ENCODE measurements at regions not wholly inside any gene's neighbourhood (a gene's known extent, or its start where the extent isn't known, plus 50 kb on each side); places are given as distances from the start of the nearest gene placed in this dataset.

DNA sequence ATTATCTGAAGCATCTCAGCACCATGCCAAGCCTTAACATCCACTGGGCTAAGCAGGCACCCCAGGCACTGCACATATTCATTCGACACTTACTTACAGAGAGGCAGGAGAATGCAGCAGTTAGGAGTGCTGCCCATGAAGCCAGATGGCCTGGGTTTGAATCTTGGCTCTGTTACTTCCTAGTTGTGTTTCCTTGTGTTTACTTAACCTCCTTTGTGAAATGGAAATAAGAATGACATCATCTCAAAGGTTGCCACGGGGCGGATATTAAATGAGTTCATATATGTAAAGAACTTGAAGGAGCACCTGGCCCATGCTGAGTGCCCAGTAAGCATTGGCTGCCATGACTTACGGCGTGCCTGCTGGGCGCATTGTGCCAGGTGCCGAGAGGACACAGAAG, 565.2 kb downstream of the CDK5RAP2 start:
- DNase-seq (no peak), ATAC-seq (no peak)
- peaks cover 6% of the 10 kb centered on the region for H3K27me3 Mint-ChIP-seq (ENCODE audit: low read depth)
- H3K4me3 Mint-ChIP-seq: no peak overlapping the region
- H3K9me3 Mint-ChIP-seq: no peaks in the 10 kb centered on the region
- H3K4me1 Mint-ChIP-seq (ENCODE audit: low read depth): no peaks in the 10 kb centered on the region
- H3K36me3 Mint-ChIP-seq (ENCODE audit: insufficient read depth): no peaks in the 10 kb centered on the region

GRCh38 chr9:120009856-120010255, 570.1 kb downstream of the CDK5RAP2 start:
- no peaks in the 10 kb centered on the region for H3K36me3 Mint-ChIP-seq (ENCODE audit: insufficient read depth)
- H3K4me1 Mint-ChIP-seq (ENCODE audit: low read depth): no peaks in the 10 kb centered on the region
- DNase-seq: no peak
- no peak overlapping the region for H3K4me3 Mint-ChIP-seq
- ATAC-seq: no peak
- H3K27me3 Mint-ChIP-seq (ENCODE audit: low read depth): peaks cover 10% of the 10 kb centered on the region
- H3K9me3 Mint-ChIP-seq: no peaks in the 10 kb centered on the region

GRCh38 chr9:120001536-120001935, 578.4 kb downstream of the CDK5RAP2 start:
- peaks cover 2% of the 10 kb centered on the region for H3K27me3 Mint-ChIP-seq (ENCODE audit: low read depth)
- DNase-seq (no peak), ATAC-seq (no peak)
- H3K36me3 Mint-ChIP-seq (ENCODE audit: insufficient read depth): no peaks in the 10 kb centered on the region
- H3K9me3 Mint-ChIP-seq: peaks cover 3% of the 10 kb centered on the region
- H3K4me3 Mint-ChIP-seq: no peak overlapping the region
- H3K4me1 Mint-ChIP-seq (ENCODE audit: low read depth): no peaks in the 10 kb centered on the region

DNA sequence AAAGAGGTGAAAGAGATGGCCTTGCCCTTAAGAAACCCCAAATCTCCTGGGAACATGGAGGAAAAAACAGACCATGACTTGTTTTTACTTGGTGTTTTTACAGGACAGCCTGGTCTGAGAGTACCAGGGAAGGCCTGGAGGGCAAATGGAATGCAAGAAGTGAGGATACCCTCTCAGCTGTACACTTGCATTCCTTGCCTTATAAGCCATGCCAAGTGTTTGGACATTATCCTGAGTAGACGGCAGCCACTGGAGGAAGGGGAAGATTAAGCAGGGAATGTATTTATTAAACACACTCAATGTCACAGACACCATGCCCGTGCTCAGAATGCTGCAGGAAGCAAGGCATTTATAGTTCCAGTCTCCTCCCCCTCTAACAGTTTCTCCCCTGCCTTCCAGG, 581.4 kb downstream of the CDK5RAP2 start:
- H3K36me3 Mint-ChIP-seq (ENCODE audit: insufficient read depth): no peaks in the 10 kb centered on the region
- H3K27me3 Mint-ChIP-seq (ENCODE audit: low read depth): no peaks in the 10 kb centered on the region
- no peak for DNase-seq
- H3K4me3 Mint-ChIP-seq: no peak overlapping the region
- H3K4me1 Mint-ChIP-seq (ENCODE audit: low read depth): no peaks in the 10 kb centered on the region
- no peak for ATAC-seq
- peaks cover 3% of the 10 kb centered on the region for H3K9me3 Mint-ChIP-seq

GRCh38 chr9:119991797-119992196, 588.2 kb downstream of the CDK5RAP2 start:
- H3K36me3 Mint-ChIP-seq (ENCODE audit: insufficient read depth): no peaks in the 10 kb centered on the region
- H3K27me3 Mint-ChIP-seq (ENCODE audit: low read depth): no peaks in the 10 kb centered on the region
- no peaks in the 10 kb centered on the region for H3K4me1 Mint-ChIP-seq (ENCODE audit: low read depth)
- no peaks in the 10 kb centered on the region for H3K9me3 Mint-ChIP-seq
- no peak overlapping the region for H3K4me3 Mint-ChIP-seq
- ATAC-seq (no peak), DNase-seq (no peak)

- Mint-ChIP-seq H3K9me3 (no peaks in the 10 kb centered on the region), H3K4me1 (ENCODE audit: low read depth) (no peaks in the 10 kb centered on the region)
Measured at GRCh38 chr9:119986713-119987112, 593.3 kb downstream of the CDK5RAP2 start.

DNA sequence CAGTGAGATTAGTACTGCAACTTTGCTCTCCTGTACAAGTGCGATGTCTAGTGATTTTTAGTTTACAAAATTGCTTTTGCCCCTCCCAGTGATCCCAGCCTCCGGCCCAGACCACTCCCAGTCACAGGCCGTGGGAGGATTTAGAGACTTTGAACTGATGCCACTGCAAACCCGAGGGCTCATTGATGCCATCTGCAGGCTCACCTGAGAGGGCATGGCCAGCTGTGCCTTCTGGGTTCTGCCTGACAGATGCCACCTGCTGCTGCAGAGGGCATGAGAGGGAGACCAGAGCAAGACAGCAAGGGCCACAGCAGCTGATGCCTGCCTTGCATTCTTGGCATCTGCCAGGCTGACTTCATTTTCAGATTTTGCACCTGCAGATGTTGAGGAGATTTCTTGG, 593.8 kb downstream of the CDK5RAP2 start:
- no peaks in the 10 kb centered on the region for H3K36me3 Mint-ChIP-seq (ENCODE audit: insufficient read depth)
- ATAC-seq (no peak), DNase-seq (no peak)
- no peaks in the 10 kb centered on the region for H3K9me3 Mint-ChIP-seq
- H3K27me3 Mint-ChIP-seq (ENCODE audit: low read depth): no peaks in the 10 kb centered on the region
- H3K4me1 Mint-ChIP-seq (ENCODE audit: low read depth): no peaks in the 10 kb centered on the region
- no peak overlapping the region for H3K4me3 Mint-ChIP-seq

More at GRCh38 chr9:119986713-119987112, 593.3 kb downstream of the CDK5RAP2 start:
- no peak overlapping the region for H3K4me3 Mint-ChIP-seq
- ATAC-seq (no peak), DNase-seq (no peak)
- H3K27me3 Mint-ChIP-seq (ENCODE audit: low read depth): no peaks in the 10 kb centered on the region
- no peaks in the 10 kb centered on the region for H3K36me3 Mint-ChIP-seq (ENCODE audit: insufficient read depth)

- Mint-ChIP-seq H3K9me3 (no peaks in the 10 kb centered on the region), H3K4me3 (no peak overlapping the region), H3K36me3 (ENCODE audit: insufficient read depth) (no peaks in the 10 kb centered on the region), H3K4me1 (ENCODE audit: low read depth) (peaks cover under 1% of the 10 kb centered on the region), H3K27me3 (ENCODE audit: low read depth) (peaks cover 2% of the 10 kb centered on the region)
- ATAC-seq (no peak), DNase-seq (no peak)
Measured at GRCh38 chr9:119974026-119974425, 604.8 kb upstream of the BRINP1 start.

DNA sequence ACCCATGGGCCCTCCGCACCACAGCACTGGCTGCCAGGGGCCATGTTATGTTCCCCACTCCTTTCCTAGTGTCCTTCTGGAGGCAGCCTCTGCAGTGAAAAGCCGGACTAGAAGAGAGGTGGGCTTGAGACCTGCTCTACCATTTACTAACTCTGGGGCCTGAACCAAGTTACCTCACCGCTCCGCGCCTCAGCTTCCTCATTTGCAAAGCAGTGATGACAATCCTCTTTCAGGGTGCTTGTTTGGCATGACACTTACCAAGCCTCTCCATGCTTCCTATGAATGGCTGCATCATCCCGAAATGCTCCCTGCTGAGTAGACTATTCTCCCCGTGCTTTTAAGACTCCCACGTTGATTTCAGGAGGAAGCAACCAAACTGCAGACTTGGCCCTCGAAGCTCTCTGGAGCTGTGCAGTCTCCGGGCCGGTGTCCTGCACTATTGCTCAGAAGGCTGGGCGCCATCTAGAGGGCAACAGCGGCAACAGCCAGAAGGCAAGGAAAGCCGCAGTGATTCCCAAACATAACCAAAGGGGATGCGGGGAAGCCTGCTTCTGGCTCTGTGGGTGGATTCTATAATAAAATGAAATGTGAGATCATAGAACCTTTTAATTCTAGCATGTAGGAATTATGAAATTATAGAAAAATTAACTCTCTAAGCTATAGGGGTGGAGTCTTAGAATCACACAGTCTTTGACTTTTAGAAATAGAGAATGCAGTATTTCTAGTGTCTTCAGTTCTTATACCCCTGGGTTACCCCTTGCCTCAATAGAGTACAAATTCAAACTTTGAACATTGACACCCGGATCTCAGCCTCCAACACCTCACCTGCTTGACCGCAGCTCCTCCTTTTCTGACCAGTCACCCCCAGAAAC, 599.8 kb upstream of the BRINP1 start:
- H3K4me3 Mint-ChIP-seq: no peak overlapping the region
- H3K9me3 Mint-ChIP-seq: no peaks in the 10 kb centered on the region
- H3K27me3 Mint-ChIP-seq (ENCODE audit: low read depth): peaks cover 10% of the 10 kb centered on the region
- no peaks in the 10 kb centered on the region for H3K36me3 Mint-ChIP-seq (ENCODE audit: insufficient read depth)
- H3K4me1 Mint-ChIP-seq (ENCODE audit: low read depth): peaks cover 1% of the 10 kb centered on the region
- DNase-seq: peak; percentile 8
- ATAC-seq: peak in 1 of 2 donors; percentile 65

DNA sequence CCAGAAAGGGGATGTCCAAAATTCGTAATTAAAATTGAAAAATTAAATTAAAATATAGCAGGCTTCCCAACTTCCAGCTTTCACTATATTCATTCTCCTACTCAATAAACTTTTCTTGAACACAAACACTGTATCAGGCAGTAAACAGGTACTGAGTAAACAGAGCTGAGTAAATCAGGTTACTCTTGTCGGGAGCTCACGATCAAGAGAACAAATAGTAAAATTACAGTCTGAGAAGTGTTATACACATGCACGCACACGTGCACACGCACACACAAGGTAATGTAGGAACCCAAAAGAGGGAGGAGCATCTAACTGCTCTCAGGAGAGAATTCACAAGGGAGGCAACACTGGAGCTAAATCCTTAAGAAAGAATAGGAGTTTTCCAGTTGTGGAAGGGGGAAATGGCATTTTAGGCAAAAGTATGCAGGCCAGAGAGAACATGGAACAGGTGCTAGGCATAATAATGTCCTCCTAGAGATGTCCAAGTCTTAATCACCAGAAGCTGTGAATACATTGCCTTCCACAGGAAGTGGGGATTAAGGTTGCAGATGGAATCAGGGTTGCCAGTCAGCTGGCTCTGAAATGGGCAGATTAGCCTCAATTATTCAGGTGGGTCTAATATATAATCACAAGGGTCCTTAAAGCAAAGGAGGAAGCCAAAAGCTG, 598.8 kb upstream of the BRINP1 start:
- H3K9me3 Mint-ChIP-seq: no peaks in the 10 kb centered on the region
- ATAC-seq: no peak
- H3K4me1 Mint-ChIP-seq (ENCODE audit: low read depth): peaks cover 1% of the 10 kb centered on the region
- peaks cover 10% of the 10 kb centered on the region for H3K27me3 Mint-ChIP-seq (ENCODE audit: low read depth)
- H3K36me3 Mint-ChIP-seq (ENCODE audit: insufficient read depth): no peaks in the 10 kb centered on the region
- H3K4me3 Mint-ChIP-seq: no peak overlapping the region
- DNase-seq: no peak

DNA sequence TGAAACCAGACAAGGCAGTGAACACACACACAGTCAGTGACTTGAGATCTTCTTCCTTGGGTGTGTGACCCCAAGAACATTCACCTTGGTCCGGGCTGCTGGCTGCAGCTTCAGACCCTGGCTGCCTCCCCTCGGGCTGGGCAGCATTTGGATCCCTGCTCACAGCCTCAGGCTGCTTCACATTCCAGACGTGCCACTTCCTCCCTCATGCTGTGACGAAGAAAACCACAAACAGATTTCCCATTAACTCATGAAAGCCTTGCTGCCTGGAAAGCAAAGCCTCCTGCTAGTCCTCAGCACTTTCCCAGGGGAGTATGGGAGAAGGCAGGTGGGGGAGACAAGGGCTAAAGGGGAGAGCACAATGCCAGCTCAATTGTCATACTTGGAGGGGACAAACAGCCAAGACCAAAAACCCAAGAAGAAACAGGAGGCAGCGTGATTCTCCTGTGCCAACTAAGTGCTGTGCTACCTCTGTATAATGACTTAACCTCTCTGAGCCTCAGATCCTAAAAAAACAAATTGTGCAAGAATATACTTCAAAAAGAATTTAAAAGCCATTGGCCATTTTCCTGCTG, 594.6 kb upstream of the BRINP1 start:
- ATAC-seq: no peak
- DNase-seq: no peak
- Mint-ChIP-seq H3K9me3 (no peaks in the 10 kb centered on the region), H3K36me3 (ENCODE audit: insufficient read depth) (no peaks in the 10 kb centered on the region), H3K27me3 (ENCODE audit: low read depth) (peaks cover 7% of the 10 kb centered on the region), H3K4me3 (no peak overlapping the region), H3K4me1 (ENCODE audit: low read depth) (no peaks in the 10 kb centered on the region)

DNA sequence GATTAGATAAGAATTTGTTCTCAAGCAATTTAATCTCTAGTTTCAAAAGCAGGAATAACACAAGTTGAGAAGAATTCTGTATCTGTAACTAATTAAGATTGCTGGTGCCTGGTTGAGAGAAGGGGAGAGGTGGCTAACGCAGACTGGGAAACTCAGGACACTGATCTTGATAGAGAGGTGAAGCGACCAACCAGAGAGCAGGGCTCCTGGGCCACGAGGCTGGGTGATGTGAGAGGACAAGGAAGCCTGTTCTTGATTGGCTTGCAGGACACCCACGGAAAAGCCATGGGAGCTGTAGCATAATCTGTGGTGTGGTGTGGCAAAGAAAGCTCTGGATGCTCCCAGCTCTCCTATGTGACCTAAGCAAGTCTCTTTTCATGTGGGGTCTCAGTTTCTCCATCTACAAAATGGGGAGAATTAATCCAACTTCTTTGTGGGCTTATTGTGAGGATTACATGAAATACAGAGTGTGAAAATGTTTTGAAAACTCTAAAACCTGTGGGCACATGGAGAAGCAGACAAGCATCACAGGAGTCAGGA, 594.1 kb upstream of the BRINP1 start:
- DNase-seq: no peak
- Mint-ChIP-seq H3K36me3 (ENCODE audit: insufficient read depth) (no peaks in the 10 kb centered on the region), H3K9me3 (no peaks in the 10 kb centered on the region), H3K4me1 (ENCODE audit: low read depth) (no peaks in the 10 kb centered on the region), H3K27me3 (ENCODE audit: low read depth) (peaks cover 5% of the 10 kb centered on the region), H3K4me3 (no peak overlapping the region)
- no peak for ATAC-seq

GRCh38 chr9:119961774-119962424, 592.7 kb upstream of the BRINP1 start:
- Mint-ChIP-seq H3K27me3 (ENCODE audit: low read depth) (peaks cover 1% of the 10 kb centered on the region), H3K9me3 (no peaks in the 10 kb centered on the region), H3K4me1 (ENCODE audit: low read depth) (no peaks in the 10 kb centered on the region), H3K36me3 (ENCODE audit: insufficient read depth) (no peaks in the 10 kb centered on the region), H3K4me3 (no peak overlapping the region)
- DNase-seq: no peak
- no peak for ATAC-seq

DNA sequence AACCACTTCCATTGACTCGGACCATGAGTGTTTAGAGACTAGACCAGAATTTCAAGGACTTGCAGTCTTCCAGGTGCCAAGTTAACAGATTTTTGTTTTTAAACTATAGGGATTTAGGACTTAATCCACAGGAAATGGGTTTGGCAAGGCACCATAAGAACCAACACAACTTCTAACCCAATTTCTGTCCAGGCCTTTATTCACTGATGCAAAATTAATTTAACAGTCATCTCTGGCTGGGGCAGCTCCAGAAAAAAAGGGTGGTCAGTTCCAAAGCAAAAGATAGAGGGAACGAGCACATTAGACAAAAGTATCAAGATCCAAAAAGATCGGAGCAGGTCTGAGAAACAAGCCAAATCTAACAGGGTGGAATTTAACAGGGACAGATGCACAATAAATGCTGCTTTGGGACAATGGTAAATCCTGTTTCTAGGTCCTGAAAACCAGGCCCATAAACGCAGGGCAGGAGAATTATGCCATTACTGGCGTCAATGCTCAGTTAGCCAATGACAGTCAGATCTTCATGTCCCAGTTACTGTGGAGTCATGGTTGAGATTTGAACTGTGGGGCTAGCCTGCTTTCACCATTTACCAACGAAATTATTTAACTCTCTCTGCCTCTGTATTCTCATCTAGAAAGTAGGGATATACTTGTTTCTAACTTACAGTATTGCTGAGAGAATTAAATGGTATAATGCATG, 590.8 kb upstream of the BRINP1 start:
- Mint-ChIP-seq H3K4me1 (ENCODE audit: low read depth) (no peaks in the 10 kb centered on the region), H3K9me3 (no peaks in the 10 kb centered on the region), H3K36me3 (ENCODE audit: insufficient read depth) (no peaks in the 10 kb centered on the region), H3K4me3 (no peak overlapping the region), H3K27me3 (ENCODE audit: low read depth) (peaks cover 1% of the 10 kb centered on the region)
- no peak for DNase-seq
- ATAC-seq: no peak
